Stimulated activated CD4-positive, alpha-beta T cell treated with anti-CD3 and anti-CD28 coated beads, Interleukin-12 subunit alpha, Interleukin-12 subunit beta, amount 100 ng/mL, for 48 hours (primary cell): ENCODE measurements at regions not wholly inside any gene's neighbourhood (a gene's known extent, or its start where the extent isn't known, plus 50 kb on each side); places are given as distances from the start of the nearest gene placed in this dataset.
A peak's percentile ranks its signal among the peaks of the same experiment; 100 is the strongest.

Experiments
- DNase-seq, 3 donors: peaks; one replicate each; pipeline ENCODE4 v3.0.0-alpha.2; 2020; ENCODE audit warnings: low read depth in 2 of 3, low spot score in 1 of 3

DNA sequence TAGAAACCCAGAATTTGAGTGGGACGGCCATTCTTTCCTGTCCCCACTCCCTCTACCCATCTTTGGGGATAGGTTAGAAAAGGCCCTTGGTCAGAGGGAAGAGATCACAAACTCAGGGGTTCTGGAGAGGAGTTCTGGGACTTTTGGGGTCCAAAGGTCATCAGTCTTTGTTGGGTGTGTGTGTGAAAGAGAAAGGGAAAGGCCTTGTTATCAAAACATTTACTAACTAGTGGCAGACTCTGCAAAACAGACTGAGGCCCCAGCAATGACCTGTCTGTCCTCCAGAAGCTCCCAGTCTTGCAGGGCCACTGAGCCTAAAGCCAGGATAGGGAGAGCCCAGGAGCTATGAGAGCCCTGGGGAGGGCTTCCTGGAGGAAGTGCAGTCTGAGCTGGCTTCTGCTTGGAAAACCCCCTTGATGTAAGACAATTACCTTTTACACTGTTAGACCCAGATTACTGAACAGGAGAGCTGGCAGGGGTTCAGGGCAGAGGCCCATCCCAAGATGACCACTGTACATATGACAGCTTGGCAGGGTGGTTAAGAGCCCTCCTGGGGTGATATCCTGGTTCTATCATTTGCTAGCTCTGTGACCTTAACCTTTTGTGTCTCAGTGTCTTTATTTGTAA lies 429.1 kb upstream of the CCDC196 start:
- no peak for DNase-seq

DNA sequence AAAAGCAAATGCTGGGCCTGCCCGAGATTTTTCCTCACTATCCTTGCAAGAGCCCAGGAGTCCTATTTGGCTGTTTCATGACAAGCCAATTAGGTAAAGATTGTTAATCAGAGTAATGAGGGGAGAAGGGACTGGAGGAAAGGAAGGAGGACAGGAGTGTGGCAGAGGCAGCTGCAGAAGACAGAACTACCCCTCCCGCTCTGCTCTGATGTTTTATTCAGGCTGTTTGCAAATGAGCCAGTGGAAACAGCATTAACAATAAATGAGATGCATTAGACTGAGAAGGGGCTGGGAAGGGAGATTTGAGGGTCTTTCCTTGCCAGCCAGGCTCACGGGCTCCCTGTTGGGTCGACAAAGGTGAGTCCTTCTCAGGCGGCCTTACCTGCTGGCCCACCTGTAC lies 421.0 kb upstream of the CCDC196 start:
- DNase-seq = no peak

DNA sequence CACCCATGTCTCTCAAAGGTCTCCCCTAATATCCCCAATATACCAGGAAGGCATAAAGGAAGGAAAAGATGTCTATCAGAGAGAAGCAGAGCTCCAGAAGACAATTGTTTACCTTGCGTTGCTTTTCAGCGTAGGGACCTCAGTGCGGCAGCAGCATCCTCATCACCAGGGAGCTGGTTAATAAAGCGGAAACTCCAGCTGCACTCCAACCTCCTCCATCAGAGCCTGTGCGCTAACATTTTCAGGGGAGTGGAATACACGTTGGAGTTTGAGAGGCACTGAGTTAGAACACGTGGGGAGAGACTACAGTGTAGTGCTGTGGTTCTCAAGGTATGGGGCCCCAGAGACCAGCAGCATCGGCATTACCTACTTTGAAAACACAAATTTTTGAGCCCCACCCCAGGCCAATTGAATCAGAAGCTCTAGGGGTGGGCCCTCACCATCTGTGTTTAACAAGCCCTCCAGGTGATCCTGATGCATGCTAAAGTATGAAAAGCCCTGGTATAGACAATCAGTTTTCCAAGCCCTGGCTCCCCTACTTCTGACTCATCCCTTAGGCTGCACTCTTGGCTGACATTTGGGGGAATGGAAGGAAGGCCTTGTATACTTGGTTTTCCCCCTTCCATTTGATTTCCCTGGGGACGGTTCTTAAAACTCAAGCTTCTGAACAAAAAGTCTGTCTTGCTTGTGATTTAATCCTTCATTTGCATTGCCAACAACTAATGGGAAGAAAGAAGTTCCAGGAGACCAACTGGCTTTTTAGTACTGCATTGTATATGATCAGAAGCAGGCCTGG lies 419.0 kb upstream of the CCDC196 start:
- DNase-seq = no peak

DNA sequence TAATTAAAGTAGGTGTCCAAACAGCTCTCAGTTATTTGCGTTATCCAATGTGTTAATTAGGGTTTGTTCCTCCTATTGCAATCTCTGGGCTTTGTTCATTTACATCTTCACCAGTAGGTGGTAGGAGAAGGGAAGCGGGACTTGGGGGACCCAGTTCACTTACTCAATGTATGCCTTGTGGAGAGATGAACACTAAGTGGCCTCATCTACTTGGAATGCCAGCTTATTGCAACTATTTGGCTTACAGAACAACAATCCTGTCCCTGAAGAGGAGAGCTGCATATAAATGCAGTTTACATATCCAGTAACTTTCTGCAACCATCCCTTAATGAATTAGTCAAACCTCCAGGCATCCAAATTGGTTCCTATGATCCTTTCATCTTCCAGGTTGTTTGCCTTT lies 417.1 kb upstream of the CCDC196 start:
- no peak for DNase-seq

DNA sequence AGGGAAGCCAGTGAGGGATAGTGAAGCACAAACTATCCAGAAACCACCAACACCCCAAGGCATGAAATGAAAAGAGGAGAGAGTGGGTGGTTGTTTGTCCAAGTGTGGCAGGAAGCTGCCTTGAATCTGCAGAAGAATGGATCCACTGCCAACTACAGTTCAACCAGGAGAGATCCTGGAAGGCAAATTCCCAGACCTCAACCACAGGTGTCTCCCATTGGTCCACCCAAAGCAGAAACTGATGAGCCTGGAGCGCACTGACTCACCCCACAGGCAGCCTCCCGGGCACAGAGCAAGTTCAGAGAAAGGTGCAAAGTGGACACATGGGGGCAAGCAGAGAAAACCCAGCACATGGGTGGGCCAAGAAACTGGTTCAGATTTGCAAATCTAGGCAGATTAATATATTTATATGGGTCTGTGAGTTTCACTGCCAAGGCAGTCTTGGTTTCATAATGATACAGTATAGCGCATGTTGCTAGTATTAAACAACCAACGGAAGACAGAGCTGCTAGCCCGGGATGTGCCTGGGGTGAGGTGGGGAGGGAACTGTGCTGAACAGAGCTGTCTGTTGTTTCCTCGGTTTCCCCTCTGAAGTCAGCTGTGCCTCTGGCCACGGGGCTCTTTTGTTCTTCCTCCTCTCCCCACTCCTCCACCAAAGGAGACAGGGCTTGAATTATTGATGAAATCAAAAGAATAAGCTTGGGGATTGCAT lies 416.2 kb upstream of the CCDC196 start:
- DNase-seq = no peak

DNA sequence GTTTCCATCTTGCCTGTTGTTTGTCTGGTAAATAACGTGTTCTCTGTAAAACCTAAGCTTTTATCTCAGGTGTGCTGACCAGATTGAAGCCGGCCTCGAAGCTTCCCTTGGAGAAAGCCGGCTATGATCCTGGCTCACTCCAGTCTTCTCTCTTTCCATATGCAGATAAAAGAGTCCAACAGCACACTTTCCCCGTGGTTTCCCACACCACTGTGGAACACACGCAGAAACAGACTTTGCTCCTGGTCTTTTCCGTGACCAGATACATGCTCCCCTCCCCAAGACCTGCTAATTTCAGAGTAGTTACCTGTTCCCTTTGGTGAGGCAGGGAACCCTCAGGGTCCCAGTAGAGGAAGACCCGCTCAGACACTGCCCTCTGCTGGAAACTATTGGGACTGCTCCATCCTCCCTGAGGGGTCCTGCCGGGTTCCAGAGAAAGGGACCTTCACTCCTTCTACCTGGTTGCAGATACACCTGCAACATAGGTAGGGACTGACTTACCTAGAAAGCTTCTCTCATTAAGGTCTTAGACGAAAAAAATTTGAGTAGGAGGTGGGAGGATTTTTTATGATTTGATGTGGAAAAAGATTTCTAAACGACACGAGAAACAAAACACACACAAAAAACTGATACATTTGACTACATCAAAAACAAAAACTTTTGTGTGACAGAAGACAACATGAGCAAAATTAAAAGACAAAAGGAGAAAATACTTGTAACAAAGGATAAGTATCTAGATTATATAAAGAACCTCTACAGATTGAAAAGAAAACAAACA lies 415.4 kb upstream of the CCDC196 start:
- DNase-seq = peak; percentile 26 to 74 (median 43)

DNA sequence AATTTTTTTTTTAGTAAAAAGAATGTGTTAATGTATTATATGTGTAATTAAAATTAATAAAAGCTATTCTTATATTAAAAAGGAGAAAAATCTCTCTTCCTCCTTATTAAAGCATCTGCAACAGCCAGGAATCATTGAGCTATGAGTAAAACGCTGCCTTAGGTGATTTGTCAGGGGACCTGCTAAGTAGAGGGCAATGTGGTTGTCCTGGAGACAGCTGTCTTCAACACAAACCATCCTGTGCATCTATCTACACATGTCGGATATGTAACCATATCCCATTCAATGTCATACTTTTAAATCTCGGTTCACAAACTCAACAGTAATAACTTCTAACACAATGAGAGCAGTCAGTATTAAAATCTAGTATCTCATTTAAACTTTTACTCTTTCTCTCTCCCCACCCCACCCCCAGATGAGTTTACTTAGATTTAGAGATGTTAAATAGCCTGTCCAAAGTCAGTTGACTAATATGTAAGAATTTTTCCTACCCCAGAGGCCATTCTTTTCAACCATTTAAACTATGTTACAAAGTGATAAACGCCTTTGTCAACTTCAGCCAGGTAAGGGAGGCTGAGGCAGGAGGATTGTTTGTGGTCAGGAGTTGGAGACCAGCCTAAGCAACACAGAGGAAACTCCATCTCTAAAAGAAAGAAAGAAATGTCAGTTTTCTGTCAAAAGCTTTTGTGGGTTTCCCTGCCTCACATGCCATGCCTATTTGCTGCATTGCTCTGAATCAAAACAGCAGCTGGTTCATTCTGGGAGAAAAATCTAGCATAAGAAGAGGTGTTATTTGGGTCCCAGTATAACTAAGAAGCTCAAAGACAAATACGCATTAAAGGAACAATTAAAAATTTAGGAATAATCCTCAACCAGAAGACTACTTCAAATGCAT lies 413.7 kb upstream of the CCDC196 start:
- DNase-seq = no peak

DNA sequence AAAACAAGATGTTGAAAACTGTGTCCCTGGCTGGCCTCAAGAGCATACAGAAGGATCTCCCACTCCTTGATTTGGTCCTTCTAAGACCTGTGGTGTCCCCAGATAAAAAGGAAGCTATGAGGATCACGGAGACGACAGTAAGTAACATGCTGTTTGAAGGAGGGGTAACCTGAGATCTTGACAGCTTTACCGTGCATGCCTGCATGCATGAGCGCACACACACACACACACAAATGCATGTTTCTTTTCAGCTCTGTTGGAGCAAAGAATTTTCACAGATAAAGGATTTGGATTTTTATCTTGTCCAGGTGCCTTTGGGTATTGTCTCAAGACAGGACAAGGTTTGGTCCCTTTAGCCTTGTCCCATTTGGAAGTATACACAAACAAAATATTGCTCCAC lies 411.6 kb upstream of the CCDC196 start:
- DNase-seq = no peak

DNA sequence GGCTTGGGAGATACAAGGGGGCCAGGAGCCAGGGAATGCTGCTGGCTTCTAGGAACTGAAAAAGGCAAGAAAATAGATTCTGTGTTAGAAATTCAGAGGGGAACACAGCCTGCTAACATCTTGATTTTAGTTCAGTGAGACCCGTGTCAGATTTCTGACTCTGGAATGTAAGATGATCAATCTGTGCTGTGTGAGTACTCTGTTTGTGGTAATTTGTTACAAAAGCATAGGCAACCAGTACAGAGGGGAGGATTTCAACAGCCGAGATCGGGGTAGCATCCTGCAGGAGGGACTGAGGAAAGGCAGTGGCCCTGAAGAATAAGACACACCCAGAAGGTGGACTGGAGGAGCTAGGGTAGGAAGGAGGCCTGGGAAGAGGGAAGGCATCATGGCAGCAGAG lies 410.0 kb upstream of the CCDC196 start:
- no peak for DNase-seq

DNA sequence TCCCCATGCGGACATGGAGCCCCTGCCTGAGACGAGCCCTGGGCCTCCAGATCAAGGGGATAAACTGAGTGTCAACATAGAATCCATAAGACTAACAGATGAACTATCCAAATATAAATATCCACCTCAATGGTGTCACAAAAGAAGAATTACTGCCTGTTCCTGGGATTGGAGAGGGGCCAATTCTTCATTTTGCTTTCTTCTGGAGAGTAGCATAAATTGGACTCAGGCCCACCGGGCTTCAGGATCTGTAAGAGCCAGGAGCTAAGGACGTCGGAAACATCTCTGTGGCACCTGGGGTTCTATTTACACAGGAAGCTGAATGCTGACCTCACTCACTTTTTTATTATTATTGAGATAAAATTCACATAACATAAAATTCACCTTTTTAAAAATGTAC lies 408.2 kb upstream of the CCDC196 start:
- DNase-seq = no peak

DNA sequence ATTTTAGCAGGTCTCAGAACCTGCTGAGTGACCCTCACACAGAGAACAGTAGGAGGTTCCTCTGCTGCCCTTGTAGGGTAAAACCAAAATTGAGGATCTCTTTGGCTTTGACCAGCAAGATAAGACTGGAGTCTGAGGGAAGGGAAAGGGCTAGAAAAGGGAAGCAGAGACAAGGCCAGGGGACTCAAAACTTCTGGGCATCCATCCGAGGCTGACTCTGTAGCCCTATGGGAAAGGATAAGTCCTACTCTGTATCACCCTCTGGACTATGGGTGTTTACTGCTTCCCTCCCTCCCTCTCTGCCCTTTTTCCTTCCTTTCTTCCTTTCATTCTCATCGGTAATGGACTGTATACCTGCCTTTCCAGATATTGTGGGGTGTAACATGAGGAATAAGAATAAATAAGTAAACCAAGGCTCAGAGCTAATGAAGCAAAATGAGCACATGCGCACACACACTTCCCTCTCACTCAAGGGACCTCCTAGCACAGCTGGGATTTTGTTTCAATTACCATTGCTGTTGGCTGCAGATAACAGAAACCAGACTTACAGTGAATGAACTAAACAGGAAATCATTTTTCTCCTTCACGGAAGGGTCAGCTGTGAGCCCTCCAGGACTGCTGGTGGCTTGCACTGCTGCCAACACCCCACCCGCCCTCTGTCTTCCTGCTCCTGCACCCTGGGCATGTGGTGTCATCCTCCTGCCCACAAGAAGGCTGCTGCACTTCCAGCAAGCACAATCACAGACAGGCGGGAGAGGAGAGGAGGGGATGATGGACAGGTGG lies 404.4 kb upstream of the CCDC196 start:
- DNase-seq = no peak

DNA sequence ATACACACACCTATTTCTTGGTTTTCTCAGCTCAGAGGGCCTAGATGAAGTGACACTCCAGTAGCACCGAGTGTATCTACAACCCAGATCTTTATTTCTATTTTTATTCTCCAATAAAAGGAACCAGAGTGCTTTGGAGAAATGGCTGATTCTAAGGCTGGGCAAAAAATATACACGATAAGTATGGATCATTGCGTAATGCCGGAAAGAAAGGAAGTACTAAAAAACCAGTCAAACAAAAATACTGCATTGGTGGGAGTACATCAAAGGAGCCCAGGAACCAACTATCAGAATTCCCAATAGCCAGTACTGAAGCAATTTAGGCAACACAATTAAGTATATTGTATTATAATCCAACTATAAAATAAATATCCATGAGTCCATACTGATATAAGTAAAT lies 400.9 kb upstream of the CCDC196 start:
- DNase-seq = no peak

DNA sequence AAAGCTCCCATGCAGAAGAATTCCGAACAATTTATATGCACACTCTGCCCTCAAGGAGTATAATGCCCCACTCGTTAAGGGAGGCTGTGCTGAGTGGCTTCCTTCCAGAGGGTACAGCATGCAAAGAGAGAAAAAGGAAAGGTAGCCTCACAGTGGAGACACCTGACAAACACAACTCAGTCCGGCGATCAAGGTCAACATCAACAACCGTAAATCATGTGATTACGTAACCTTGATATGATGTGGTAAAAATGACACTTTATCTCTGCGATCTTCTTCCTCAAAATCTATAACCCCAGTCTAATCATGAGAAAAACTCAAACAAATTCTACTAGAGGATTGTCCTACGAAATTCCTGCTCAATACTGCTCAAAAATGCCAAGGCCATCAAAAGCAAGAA lies 400.5 kb upstream of the CCDC196 start:
- DNase-seq = no peak

DNA sequence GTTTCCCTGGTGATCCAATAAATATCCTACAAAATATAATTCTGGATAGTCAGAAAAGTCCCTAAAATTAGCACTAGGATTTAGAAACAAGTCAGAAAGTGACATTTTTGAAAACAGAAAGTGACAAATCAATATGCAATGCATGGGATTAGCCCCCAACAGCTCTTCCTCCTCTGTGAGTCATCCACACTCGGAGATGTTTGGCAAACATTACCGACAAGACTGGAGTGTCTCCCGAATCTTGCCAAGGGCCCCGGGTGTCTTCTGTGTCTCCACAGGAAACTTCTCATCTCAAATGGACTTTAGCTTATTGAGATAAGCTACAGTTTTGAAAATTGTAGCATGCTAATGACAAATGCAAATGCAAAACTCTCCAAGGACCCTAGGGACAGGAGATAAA lies 398.9 kb upstream of the CCDC196 start:
- DNase-seq = no peak

DNA sequence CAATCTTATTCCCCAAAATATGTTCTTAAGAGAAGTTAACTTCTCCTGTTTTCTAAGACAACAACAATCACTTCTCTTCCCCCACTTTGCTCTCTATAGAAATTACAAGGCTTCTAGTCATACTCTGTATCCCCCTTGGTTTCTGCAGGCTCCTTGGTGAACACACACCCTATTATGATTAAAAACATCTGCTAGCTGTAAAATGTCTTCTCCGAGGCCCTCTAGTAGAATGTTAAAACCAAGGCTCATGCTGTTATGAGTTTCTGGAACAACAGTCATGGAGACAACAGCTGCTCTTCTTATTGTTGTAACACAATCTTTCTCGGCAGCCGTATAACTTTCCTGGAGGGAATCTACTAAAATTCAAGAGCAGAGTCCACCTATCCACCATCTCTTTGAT lies 397.5 kb upstream of the CCDC196 start:
- no peak for DNase-seq

DNA sequence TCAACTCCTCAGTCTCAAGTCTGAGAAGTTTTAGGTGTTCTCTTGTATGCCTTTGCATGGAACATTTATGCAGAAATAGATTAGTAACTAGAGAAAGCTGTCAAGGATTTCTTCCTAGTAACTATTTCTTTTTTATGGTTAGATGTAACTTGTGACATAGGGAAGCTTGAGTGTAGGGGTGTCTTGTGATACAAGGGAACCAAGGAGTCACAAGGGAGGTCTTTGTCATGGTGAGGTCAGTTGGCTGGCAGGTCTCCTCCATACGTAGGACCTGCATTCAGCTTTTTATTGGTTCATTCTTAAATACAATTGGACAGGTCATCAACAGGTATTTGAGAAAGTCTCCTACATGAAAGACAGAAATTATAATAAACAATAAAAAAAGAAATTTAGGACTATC lies 394.0 kb upstream of the CCDC196 start:
- DNase-seq = no peak

DNA sequence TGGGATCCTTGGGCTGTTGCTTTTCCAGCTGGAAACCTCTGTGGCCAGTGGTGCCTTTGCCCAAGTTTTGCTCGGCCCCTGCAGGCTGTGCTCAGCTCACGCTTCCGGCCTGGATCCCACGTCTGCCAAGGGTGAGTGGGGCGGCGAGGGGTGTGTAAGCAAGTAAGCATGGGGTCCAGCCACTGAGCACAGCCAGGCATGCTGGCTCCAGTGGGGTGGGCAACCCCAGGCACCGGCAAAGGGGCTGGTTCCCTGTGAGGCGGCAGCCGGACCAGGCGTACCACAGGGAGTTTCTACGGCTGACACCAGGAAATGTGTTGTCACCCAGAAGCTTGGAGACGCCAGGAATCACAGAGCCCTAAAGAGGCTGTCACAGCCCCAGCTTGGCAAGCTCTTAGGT lies 393.4 kb upstream of the CCDC196 start:
- DNase-seq = no peak

DNA sequence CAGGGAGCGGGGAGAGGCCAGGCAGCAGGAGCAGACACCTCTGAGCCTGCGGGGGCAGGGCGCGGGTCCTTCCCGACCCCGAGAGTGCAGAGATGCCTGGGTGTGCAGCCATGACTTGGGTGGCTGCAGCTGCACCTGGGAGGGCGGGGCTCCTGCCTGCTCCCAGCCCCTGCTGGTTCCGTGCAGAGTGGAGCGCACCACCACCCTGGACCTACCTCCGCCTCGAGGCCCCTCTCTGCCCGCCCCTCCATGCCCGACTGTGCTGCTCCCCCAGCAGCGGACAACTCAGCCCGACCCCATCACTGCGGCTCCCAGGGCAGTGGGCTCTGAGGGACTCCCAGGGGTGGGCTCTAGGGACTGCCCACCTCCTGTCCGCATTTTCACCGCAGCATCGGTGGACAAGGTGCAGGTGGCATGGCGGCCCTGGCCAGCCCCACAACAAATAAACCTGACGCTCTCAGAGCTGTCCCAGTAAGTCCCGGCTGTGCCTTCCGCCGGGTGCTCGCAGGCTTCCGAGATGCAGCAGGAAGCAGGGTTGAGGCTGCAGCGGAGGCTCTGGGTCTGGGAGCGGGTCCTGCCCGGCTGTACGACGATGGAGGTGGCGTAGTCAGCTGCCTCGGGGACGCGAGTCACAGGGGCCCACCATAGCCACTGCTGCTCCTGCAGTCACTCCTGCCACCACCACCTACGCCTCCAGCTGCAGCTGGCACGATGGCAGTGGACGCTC lies 392.0 kb upstream of the CCDC196 start:
- DNase-seq = no peak

DNA sequence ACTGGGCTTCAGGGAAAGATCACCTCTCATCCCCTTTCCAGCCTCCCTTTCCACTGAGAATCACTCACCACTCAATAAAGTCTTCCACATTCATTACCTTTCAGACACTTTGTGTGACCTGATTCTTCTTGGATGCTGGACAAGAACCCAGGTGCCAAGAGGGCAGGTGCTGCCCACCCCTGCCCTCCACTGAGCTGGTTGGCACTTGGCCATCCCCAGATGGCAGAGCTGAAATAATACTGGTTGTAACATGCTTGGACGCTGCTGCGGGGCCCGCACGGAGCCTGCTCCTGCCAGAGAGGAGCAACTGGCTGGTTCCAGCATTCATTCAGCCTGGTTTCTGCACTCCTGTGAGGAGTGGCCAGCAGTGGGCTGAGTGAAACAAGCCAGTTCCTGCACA lies 386.7 kb upstream of the CCDC196 start:
- no peak for DNase-seq
